ENCODE measurements at regions not wholly inside any gene's neighbourhood (a gene's known extent, or its start where the extent isn't known, plus 50 kb on each side); places are given as distances from the start of the nearest gene placed in this dataset.

GRCh38 chr14:101031721-101032120, 128.2 kb upstream of the RTL1 start:
- H3K9me3 Mint-ChIP-seq = no peaks in the 10 kb centered on the region
- DNase-seq (no peak), ATAC-seq (replicated peaks in 1 of 2) (no peak)
- no peak overlapping the region for H3K27ac Mint-ChIP-seq
- no peaks in the 10 kb centered on the region for H3K36me3 Mint-ChIP-seq (ENCODE audit: insufficient read depth in 2 of 2)
- no peaks in the 10 kb centered on the region for H3K4me1 Mint-ChIP-seq (ENCODE audit: low read depth)
- H3K4me3 Mint-ChIP-seq = no peak overlapping the region
- no peaks in the 10 kb centered on the region for H3K27me3 Mint-ChIP-seq (ENCODE audit: low read depth)

- Mint-ChIP-seq H3K27me3 (ENCODE audit: low read depth) (no peaks in the 10 kb centered on the region), H3K4me1 (ENCODE audit: low read depth) (no peaks in the 10 kb centered on the region), H3K4me3 (no peak overlapping the region), H3K9me3 (no peaks in the 10 kb centered on the region), H3K36me3 (ENCODE audit: insufficient read depth in 2 of 2) (no peaks in the 10 kb centered on the region), H3K27ac (no peak overlapping the region)
- DNase-seq (no peak), ATAC-seq (replicated peaks in 1 of 2) (no peak)
Measured at GRCh38 chr14:101032433-101032832, 128.9 kb upstream of the RTL1 start.

- H3K27ac Mint-ChIP-seq = no peak overlapping the region
- ATAC-seq (replicated peaks in 1 of 2) (no peak), DNase-seq (no peak)
- no peaks in the 10 kb centered on the region for H3K4me1 Mint-ChIP-seq (ENCODE audit: low read depth)
- no peaks in the 10 kb centered on the region for H3K9me3 Mint-ChIP-seq
- H3K4me3 Mint-ChIP-seq = no peak overlapping the region
- H3K27me3 Mint-ChIP-seq (ENCODE audit: low read depth) = no peaks in the 10 kb centered on the region
- no peaks in the 10 kb centered on the region for H3K36me3 Mint-ChIP-seq (ENCODE audit: insufficient read depth in 2 of 2)
Measured at GRCh38 chr14:101033006-101033405, 129.5 kb upstream of the RTL1 start.

GRCh38 chr14:101033446-101034165, 130.1 kb upstream of the RTL1 start:
- no peaks in the 10 kb centered on the region for H3K4me1 Mint-ChIP-seq (ENCODE audit: low read depth)
- no peaks in the 10 kb centered on the region for H3K36me3 Mint-ChIP-seq (ENCODE audit: insufficient read depth in 2 of 2)
- no peaks in the 10 kb centered on the region for H3K9me3 Mint-ChIP-seq
- H3K27ac Mint-ChIP-seq = no peak overlapping the region
- H3K27me3 Mint-ChIP-seq (ENCODE audit: low read depth) = no peaks in the 10 kb centered on the region
- ATAC-seq (replicated peaks in 1 of 2) = no peak
- H3K4me3 Mint-ChIP-seq = no peak overlapping the region
- no peak for DNase-seq

- no peaks in the 10 kb centered on the region for H3K9me3 Mint-ChIP-seq
- no peak overlapping the region for H3K27ac Mint-ChIP-seq
- no peak overlapping the region for H3K4me3 Mint-ChIP-seq
- H3K36me3 Mint-ChIP-seq (ENCODE audit: insufficient read depth in 2 of 2) = no peaks in the 10 kb centered on the region
- no peaks in the 10 kb centered on the region for H3K27me3 Mint-ChIP-seq (ENCODE audit: low read depth)
- ATAC-seq (replicated peaks in 1 of 2) (no peak), DNase-seq (no peak)
- H3K4me1 Mint-ChIP-seq (ENCODE audit: low read depth) = no peaks in the 10 kb centered on the region
Measured at GRCh38 chr14:101034986-101035385, 131.5 kb upstream of the RTL1 start.

GRCh38 chr14:101035466-101036225, 132.1 kb upstream of the RTL1 start:
- no peaks in the 10 kb centered on the region for H3K36me3 Mint-ChIP-seq (ENCODE audit: insufficient read depth in 2 of 2)
- no peak overlapping the region for H3K4me3 Mint-ChIP-seq
- H3K27ac Mint-ChIP-seq = no peak overlapping the region
- H3K9me3 Mint-ChIP-seq = no peaks in the 10 kb centered on the region
- ATAC-seq (replicated peaks in 1 of 2) (no peak), DNase-seq (no peak)
- H3K27me3 Mint-ChIP-seq (ENCODE audit: low read depth) = no peaks in the 10 kb centered on the region
- no peaks in the 10 kb centered on the region for H3K4me1 Mint-ChIP-seq (ENCODE audit: low read depth)

- DNase-seq (no peak), ATAC-seq (replicated peaks in 1 of 2) (no peak)
- Mint-ChIP-seq H3K9me3 (no peaks in the 10 kb centered on the region), H3K27ac (no peak overlapping the region), H3K27me3 (ENCODE audit: low read depth) (no peaks in the 10 kb centered on the region), H3K4me1 (ENCODE audit: low read depth) (no peaks in the 10 kb centered on the region), H3K4me3 (no peak overlapping the region), H3K36me3 (ENCODE audit: insufficient read depth in 2 of 2) (no peaks in the 10 kb centered on the region)
Measured at GRCh38 chr14:101037021-101037817, 133.7 kb upstream of the RTL1 start.

- no peak overlapping the region for H3K4me3 Mint-ChIP-seq
- no peak overlapping the region for H3K27ac Mint-ChIP-seq
- no peak for DNase-seq
- H3K9me3 Mint-ChIP-seq = no peaks in the 10 kb centered on the region
- H3K27me3 Mint-ChIP-seq (ENCODE audit: low read depth) = no peaks in the 10 kb centered on the region
- no peaks in the 10 kb centered on the region for H3K36me3 Mint-ChIP-seq (ENCODE audit: insufficient read depth in 2 of 2)
- no peak for ATAC-seq (replicated peaks in 1 of 2)
- H3K4me1 Mint-ChIP-seq (ENCODE audit: low read depth) = no peaks in the 10 kb centered on the region
Measured at GRCh38 chr14:101039031-101039754, 135.7 kb upstream of the RTL1 start.

- H3K9me3 Mint-ChIP-seq = no peaks in the 10 kb centered on the region
- ATAC-seq (replicated peaks in 1 of 2) (no peak), DNase-seq (no peak)
- H3K27ac Mint-ChIP-seq = no peak overlapping the region
- H3K4me3 Mint-ChIP-seq = no peak overlapping the region
- H3K4me1 Mint-ChIP-seq (ENCODE audit: low read depth) = no peaks in the 10 kb centered on the region
- no peaks in the 10 kb centered on the region for H3K36me3 Mint-ChIP-seq (ENCODE audit: insufficient read depth in 2 of 2)
- H3K27me3 Mint-ChIP-seq (ENCODE audit: low read depth) = no peaks in the 10 kb centered on the region
Measured at GRCh38 chr14:101039755-101040138, 136.2 kb upstream of the RTL1 start.

- Mint-ChIP-seq H3K4me3 (no peak overlapping the region), H3K27ac (no peak overlapping the region)
Measured at GRCh38 chr14:101040538-101041442, 137.3 kb upstream of the RTL1 start.

GRCh38 chr14:101043891-101044290, 140.4 kb upstream of the RTL1 start:
- Mint-ChIP-seq H3K27ac (no peak overlapping the region), H3K36me3 (ENCODE audit: insufficient read depth in 2 of 2) (no peaks in the 10 kb centered on the region), H3K4me3 (no peak overlapping the region), H3K27me3 (ENCODE audit: low read depth) (no peaks in the 10 kb centered on the region), H3K9me3 (no peaks in the 10 kb centered on the region), H3K4me1 (ENCODE audit: low read depth) (no peaks in the 10 kb centered on the region)
- no peak for DNase-seq
- no peak for ATAC-seq (replicated peaks in 1 of 2)

More at GRCh38 chr14:101040538-101041442, 137.3 kb upstream of the RTL1 start:
- Mint-ChIP-seq H3K36me3 (ENCODE audit: insufficient read depth in 2 of 2) (no peaks in the 10 kb centered on the region), H3K9me3 (no peaks in the 10 kb centered on the region), H3K4me1 (ENCODE audit: low read depth) (no peaks in the 10 kb centered on the region), H3K27me3 (ENCODE audit: low read depth) (no peaks in the 10 kb centered on the region)
- ATAC-seq (replicated peaks in 1 of 2) = no peak
- no peak for DNase-seq

- Mint-ChIP-seq H3K9me3 (no peaks in the 10 kb centered on the region), H3K4me1 (ENCODE audit: low read depth) (no peaks in the 10 kb centered on the region), H3K27me3 (ENCODE audit: low read depth) (no peaks in the 10 kb centered on the region), H3K4me3 (no peak overlapping the region), H3K27ac (no peak overlapping the region), H3K36me3 (ENCODE audit: insufficient read depth in 2 of 2) (no peaks in the 10 kb centered on the region)
- ATAC-seq (replicated peaks in 1 of 2) (no peak), DNase-seq (no peak)
Measured at GRCh38 chr14:101044741-101045140, 141.2 kb upstream of the RTL1 start.

Measured in activated T-cell treated with anti-CD3 and anti-CD28 coated beads, Interleukin-2, amount 50 U/mL, for 72 hours (primary cell).